Gastrocnemius medialis (tissue), 4 donors: ENCODE measurements at regions not wholly inside any gene's neighbourhood (a gene's known extent, or its start where the extent isn't known, plus 50 kb on each side); places are given as distances from the start of the nearest gene placed in this dataset.

Experiments used
- CTCF ChIP-seq, 5 experiments: fragments of 450-650 bp in 3 of 5; fragments of 200-600 bp in 2 of 5; sonication (generic) in 2 of 5; IDR thresholded peaks in 4 of 5; conservative IDR thresholded peaks in 1 of 5; 1 replicate in 4 of 5; 2 replicates in 1 of 5; pipeline ENCODE4 v1.5.1; 2016 to 2019; ENCODE audit warnings: antibody characterized with exemption in 5 of 5, mild to moderate bottlenecking in 3 of 5, moderate library complexity in 3 of 5
- POLR2A ChIP-seq, 2 donors: fragments of 450-650 bp; IDR thresholded peaks; one replicate each; pipeline ENCODE4 v1.6.1; 2017; ENCODE audit warnings: antibody characterized with exemption in 2 of 2, mild to moderate bottlenecking in 2 of 2, moderate library complexity in 2 of 2

- no peak for TF ChIP-seq CTCF (IDR thresholded peaks at IDR 0.05 in 4 of 5, conservative IDR thresholded peaks at IDR 0.05 in 1 of 5)
- no peak for TF ChIP-seq POLR2A (IDR thresholded peaks at IDR 0.05)
Observed at GRCh38 chr4:147134536-147135210, 189.0 kb upstream of the TTC29 start.
